Liver (tissue), 8 donors: ENCODE measurements at regions not wholly inside any gene's neighbourhood (a gene's known extent, or its start where the extent isn't known, plus 50 kb on each side); places are given as distances from the start of the nearest gene placed in this dataset.
"Not testable (repeated sequence)": the region's sequence is repeated elsewhere in the genome, so short reads cannot be mapped to it uniquely, and the experiment has no call there.

Experiments used
- DNase-seq: peaks from one replicate; pipeline ENCODE4 v3.0.0-alpha.2; 2017; ENCODE audit warnings: low spot score
- H3K27ac ChIP-seq, 2 donors: one replicate each; pipeline ENCODE4 v1.7.0; 2013; ENCODE audit warnings: inconsistent platforms in 2 of 2, low read length in 2 of 2, control low read depth in 1 of 2, low read depth in 1 of 2, mild to moderate bottlenecking in 1 of 2
- H3K27me3 ChIP-seq, 4 donors: one replicate each; pipeline versions ENCODE4 v1.6.1 to v1.7.0; 2013; ENCODE audit warnings: low read length in 3 of 4, inconsistent platforms in 1 of 4, mild to moderate bottlenecking in 1 of 4, moderate library complexity in 1 of 4; ENCODE audit not compliant: control insufficient read depth in 4 of 4, insufficient read depth in 4 of 4
- H3K36me3 ChIP-seq, 4 donors: one replicate each; pipeline versions ENCODE4 v1.6.1 to v1.7.0; 2013; ENCODE audit warnings: low read length in 3 of 4, mild to moderate bottlenecking in 3 of 4, low read depth in 1 of 4, moderate library complexity in 1 of 4; ENCODE audit not compliant: control insufficient read depth in 4 of 4, insufficient read depth in 3 of 4
- H3K4me1 ChIP-seq, 4 donors: one replicate each; pipeline versions ENCODE4 v1.6.1 to v1.7.0; 2013; ENCODE audit warnings: low read length in 3 of 4, mild to moderate bottlenecking in 3 of 4, moderate library complexity in 1 of 4; ENCODE audit not compliant: control insufficient read depth in 4 of 4, insufficient read depth in 4 of 4
- H3K4me3 ChIP-seq, 3 donors: one replicate each; pipeline versions ENCODE4 v1.6.1 to v1.7.0; 2013; ENCODE audit warnings: low read length in 3 of 3, control low read depth in 1 of 3, low read depth in 1 of 3, mild to moderate bottlenecking in 1 of 3
- H3K9ac ChIP-seq, 2 donors: one replicate each; pipeline ENCODE4 v1.7.0; 2013; ENCODE audit warnings: low read length in 2 of 2, mild to moderate bottlenecking in 2 of 2, moderate library complexity in 2 of 2, control low read depth in 1 of 2, low read depth in 1 of 2
- H3K9me3 ChIP-seq, 4 donors: one replicate each; pipeline versions ENCODE4 v1.6.1 to v1.7.0; 2013; ENCODE audit warnings: low read length in 3 of 4; ENCODE audit not compliant: control insufficient read depth in 4 of 4
- ATF3 ChIP-seq: IDR thresholded peaks from 2 replicates; pipeline ENCODE4 v1.6.1; 2016; ENCODE audit warnings: antibody characterized with exemption
- CTCF ChIP-seq: fragments of 150-350 bp; IDR thresholded peaks from 2 replicates; pipeline ENCODE4 v1.5.1; 2017; ENCODE audit warnings: improper control_type of control experiment, low read depth, low read length; ENCODE audit not compliant: missing input control
- EGR1 ChIP-seq, 2 donors: IDR thresholded peaks; 2 replicates each; pipeline ENCODE4 v1.6.1; 2016 to 2018; ENCODE audit warnings: antibody characterized with exemption in 2 of 2, low read depth in 2 of 2
- FOXA1 ChIP-seq: IDR thresholded peaks from 2 replicates; pipeline ENCODE4 v1.6.1; 2016; ENCODE audit warnings: antibody characterized with exemption
- FOXA2 ChIP-seq: IDR thresholded peaks from 2 replicates; pipeline ENCODE4 v1.6.1; 2016; ENCODE audit warnings: antibody characterized with exemption
- GABPA ChIP-seq, 2 donors: IDR thresholded peaks in 1 of 2; conservative IDR thresholded peaks in 1 of 2; 2 replicates each; pipeline ENCODE4 v1.6.1; 2016; ENCODE audit warnings: antibody characterized with exemption in 2 of 2, mild to moderate bottlenecking in 1 of 2, moderate library complexity in 1 of 2
- HNF4A ChIP-seq, 2 donors: conservative IDR thresholded peaks; 2 replicates each; pipeline ENCODE4 v1.6.1; 2016; ENCODE audit warnings: antibody characterized with exemption in 2 of 2, mild to moderate bottlenecking in 2 of 2
- HNF4G ChIP-seq: IDR thresholded peaks from 2 replicates; pipeline ENCODE4 v1.6.1; 2016; ENCODE audit warnings: antibody characterized with exemption
- JUND ChIP-seq, 2 donors: IDR thresholded peaks; 2 replicates each; pipeline ENCODE4 v1.6.1; 2016; ENCODE audit warnings: antibody characterized with exemption in 2 of 2
- MAX ChIP-seq: IDR thresholded peaks from 2 replicates; pipeline ENCODE4 v1.6.1; 2016; ENCODE audit warnings: antibody characterized with exemption
- NR2F2 ChIP-seq: IDR thresholded peaks from 2 replicates; pipeline ENCODE4 v1.6.1; 2016; ENCODE audit warnings: antibody characterized with exemption
- REST ChIP-seq: IDR thresholded peaks from 2 replicates; pipeline ENCODE4 v1.6.1; 2016; ENCODE audit warnings: antibody characterized with exemption, mild to moderate bottlenecking
- RXRA ChIP-seq, 2 donors: IDR thresholded peaks; 2 replicates each; pipeline ENCODE4 v1.6.1; 2017 to 2018; ENCODE audit warnings: antibody characterized with exemption in 2 of 2, mild to moderate bottlenecking in 1 of 2
- SP1 ChIP-seq: IDR thresholded peaks from 2 replicates; pipeline ENCODE4 v1.6.1; 2018; ENCODE audit warnings: antibody characterized with exemption, mild to moderate bottlenecking
- TAF1 ChIP-seq: conservative IDR thresholded peaks from 2 replicates; pipeline ENCODE4 v1.6.1; 2016; ENCODE audit warnings: antibody characterized with exemption, mild to moderate bottlenecking
- YY1 ChIP-seq: IDR thresholded peaks from 2 replicates; pipeline ENCODE4 v1.6.1; 2016; ENCODE audit warnings: antibody characterized with exemption, mild to moderate bottlenecking
- ZBTB33 ChIP-seq: IDR thresholded peaks from 2 replicates; pipeline ENCODE4 v1.6.1; 2016; ENCODE audit warnings: antibody characterized with exemption
- WGBS: extraction: QIAGEN DNeasy Blood & Tissue Kit; methylation state at CpG from one replicate; pipeline ENCODE4 v1.1.7; 2013; 5-methylcytosine and 5-hydroxymethylcytosine counted together
- donor health status: healthy.
- donor health status: healthy.
- donor health status: healthy.
- donor health status: healthy.
- donor health status: healthy.

- no peak for TF ChIP-seq REST
- no peak for TF ChIP-seq ATF3
- TF ChIP-seq MAX: no peak
- no peak for TF ChIP-seq HNF4G
- TF ChIP-seq FOXA2: no peak
- TF ChIP-seq GABPA (IDR thresholded peaks at IDR 0.05 in 1 of 2, conservative IDR thresholded peaks at IDR 0.05 in 1 of 2): no peak
Observed at GRCh38 chr14:25444381-25444780, 394.4 kb upstream of the STXBP6 start (continued).

GRCh38 chr14:25440382-25440781 is 390.4 kb upstream of the STXBP6 start:
- not testable (repeated sequence) for H3K4me1 ChIP-seq, H3K27me3 ChIP-seq, H3K9ac ChIP-seq, H3K4me3 ChIP-seq, H3K9me3 ChIP-seq, H3K36me3 ChIP-seq, H3K27ac ChIP-seq, DNase-seq
- WGBS: 73% methylated on average over 2 of the region's 2 CpGs

GRCh38 chr14:25436906-25437305 is 387.0 kb upstream of the STXBP6 start:
- no peaks in the 10 kb centered on the region for H3K36me3 ChIP-seq
- DNase-seq: no peak
- no peak overlapping the region for H3K27ac ChIP-seq

More at GRCh38 chr14:25436906-25437305, 387.0 kb upstream of the STXBP6 start:
- no peak for TF ChIP-seq RXRA (IDR thresholded peaks at IDR 0.05)
- TF ChIP-seq TAF1: no peak
- TF ChIP-seq JUND (IDR thresholded peaks at IDR 0.05): no peak
- no peak for TF ChIP-seq CTCF
- TF ChIP-seq SP1: no peak
- TF ChIP-seq MAX: no peak
- no peak for TF ChIP-seq ZBTB33
- TF ChIP-seq FOXA1: no peak
- no peak for TF ChIP-seq NR2F2
- no peak for TF ChIP-seq ATF3
- no peak for TF ChIP-seq GABPA (IDR thresholded peaks at IDR 0.05 in 1 of 2, conservative IDR thresholded peaks at IDR 0.05 in 1 of 2)
- TF ChIP-seq REST: no peak
- no peak for TF ChIP-seq EGR1 (IDR thresholded peaks at IDR 0.05; ENCODE audit: low read depth in 2 of 2)
- TF ChIP-seq YY1: no peak
- TF ChIP-seq HNF4A (conservative IDR thresholded peaks at IDR 0.05): no peak
- no peak for TF ChIP-seq HNF4G
- TF ChIP-seq FOXA2: no peak
- no peak overlapping the region for H3K9ac ChIP-seq
- no peaks in the 10 kb centered on the region for H3K9me3 ChIP-seq
- H3K4me3 ChIP-seq: no peak overlapping the region
- no peaks in the 10 kb centered on the region for H3K27me3 ChIP-seq
- no peaks in the 10 kb centered on the region for H3K4me1 ChIP-seq
